ENCODE measurements at regions not wholly inside any gene's neighbourhood (a gene's known extent, or its start where the extent isn't known, plus 50 kb on each side); places are given as distances from the start of the nearest gene placed in this dataset.
"Not testable (repeated sequence)": the region's sequence is repeated elsewhere in the genome, so short reads cannot be mapped to it uniquely, and the experiment has no call there.

GRCh38 chr6:57708061-57708460 lies 390.6 kb downstream of the PRIM2 start:
- not testable (repeated sequence) for DNase-seq

DNA sequence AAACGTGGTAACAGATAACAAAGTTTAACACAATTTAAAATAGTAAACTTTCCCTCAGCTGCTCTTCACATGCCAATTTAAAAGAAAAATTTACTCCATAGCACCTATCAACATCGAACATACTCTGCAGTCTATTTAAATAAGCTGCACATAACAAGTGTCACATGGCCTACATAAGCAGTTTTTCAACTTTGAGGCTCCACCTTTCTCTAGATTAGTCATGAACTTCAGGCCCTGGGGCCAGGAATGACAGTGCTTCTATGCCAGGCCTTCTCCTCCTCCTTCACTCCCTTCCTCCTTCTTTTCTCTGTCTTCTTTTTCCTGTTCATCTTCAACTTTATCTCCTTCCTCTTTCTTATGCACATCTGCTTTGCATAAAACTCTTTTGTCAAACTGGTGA lies 405.1 kb downstream of the PRIM2 start:
- not testable (repeated sequence) for DNase-seq

DNA sequence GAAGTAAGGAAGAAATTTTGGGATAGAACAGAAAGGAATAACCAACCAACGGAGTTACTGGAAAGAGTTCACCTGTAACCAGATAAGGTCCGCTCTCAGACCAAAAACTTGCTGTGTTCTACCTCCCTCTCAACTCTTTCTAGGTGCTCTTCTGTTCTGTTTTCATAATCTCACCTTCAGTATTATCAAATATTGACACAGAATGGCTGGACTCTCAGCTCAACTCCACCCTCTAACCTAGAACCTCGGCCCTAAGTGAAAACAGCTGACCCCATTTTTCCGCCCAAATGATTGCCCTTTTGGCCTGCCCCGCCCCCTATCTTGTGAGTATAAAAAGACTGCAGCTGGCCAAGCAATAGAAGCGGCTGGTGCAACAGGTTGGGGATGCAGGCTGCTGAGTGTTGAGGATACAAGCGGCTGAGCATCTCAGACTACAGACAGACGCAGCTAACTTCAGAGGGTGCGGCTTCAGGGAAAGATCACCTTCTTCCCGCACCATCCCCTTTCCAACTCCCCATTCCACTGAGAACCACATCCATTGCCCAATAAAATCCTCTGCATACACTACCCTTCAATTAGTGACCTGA lies 406.5 kb downstream of the PRIM2 start:
- DNase-seq = not testable (repeated sequence)

- not testable (repeated sequence) for DNase-seq
Observed at GRCh38 chr6:57729407-57729806, 412.0 kb downstream of the PRIM2 start.

DNA sequence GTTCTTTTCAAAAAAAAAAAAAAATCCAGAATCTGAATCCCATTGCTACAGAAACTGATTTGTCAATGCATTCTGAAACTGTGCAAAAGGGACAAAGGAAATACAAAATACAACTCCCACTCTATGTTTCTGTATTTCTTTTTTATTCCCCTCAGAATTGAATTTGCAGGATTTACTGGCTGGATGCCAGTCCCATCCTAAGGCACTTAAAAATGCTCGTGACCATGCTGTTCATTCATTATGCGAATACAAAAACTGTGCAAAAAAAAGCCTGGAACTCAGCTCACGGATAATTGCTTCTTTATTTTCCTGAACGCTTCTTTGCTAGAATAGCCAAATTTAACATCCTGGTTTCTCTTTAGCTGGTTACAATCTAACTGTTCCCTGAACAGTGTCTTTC lies 413.3 kb downstream of the PRIM2 start:
- peak in 2 of 56 donors; percentile 0 to 2 for DNase-seq

DNA sequence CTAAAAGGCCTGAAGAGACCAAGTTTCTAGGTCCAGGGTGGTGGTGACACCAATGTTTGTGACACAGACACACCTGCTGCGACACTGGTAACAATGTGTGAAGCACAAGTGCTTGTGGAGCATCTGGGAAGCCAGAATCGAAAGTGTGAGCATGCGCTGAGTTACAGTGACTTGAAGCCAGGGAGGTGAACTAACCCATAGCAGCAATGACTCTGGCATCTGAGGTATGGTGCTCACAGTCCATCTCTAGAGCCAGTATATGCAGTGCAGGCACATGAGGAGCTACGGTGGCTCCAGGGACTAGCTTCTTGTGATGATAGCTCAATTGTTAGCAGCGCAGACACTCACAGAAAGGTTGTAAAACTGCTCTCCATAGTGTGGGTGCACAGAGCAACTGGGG lies 430.3 kb downstream of the PRIM2 start:
- not testable (repeated sequence) for DNase-seq

GRCh38 chr6:57759850-57760249 lies 442.4 kb downstream of the PRIM2 start:
- not testable (repeated sequence) for DNase-seq

- DNase-seq = not testable (repeated sequence)
Observed at GRCh38 chr6:57792720-57793397, 475.4 kb downstream of the PRIM2 start.

- not testable (repeated sequence) for DNase-seq
Observed at GRCh38 chr6:57793398-57793762, 475.9 kb downstream of the PRIM2 start.

- DNase-seq = not testable (repeated sequence)
Observed at GRCh38 chr6:57799703-57800479, 482.5 kb downstream of the PRIM2 start.

- DNase-seq = not testable (repeated sequence)
Observed at GRCh38 chr6:57808581-57808980, 491.2 kb downstream of the PRIM2 start.

DNA sequence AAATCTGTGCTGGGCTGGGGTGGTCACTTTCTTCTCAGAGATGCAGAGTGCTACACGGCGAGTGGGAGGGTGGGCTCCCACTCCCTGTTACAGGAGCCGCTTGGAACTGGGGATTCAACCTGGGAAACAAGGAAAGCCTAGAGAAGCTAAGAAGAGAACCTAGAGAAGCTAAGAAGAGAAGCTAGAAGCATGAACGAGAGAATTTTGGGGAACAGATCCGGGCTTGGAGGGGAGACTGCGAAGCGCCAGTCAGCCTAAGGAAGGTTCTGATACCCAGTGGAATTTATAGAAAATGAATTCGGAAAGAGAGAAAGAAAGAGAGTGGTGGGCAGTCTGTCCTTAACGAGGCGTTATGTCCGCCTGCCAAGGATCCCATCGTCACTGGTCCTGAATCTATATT lies 492.0 kb downstream of the PRIM2 start:
- DNase-seq = not testable (repeated sequence)

GRCh38 chr6:57813271-57814075 lies 496.0 kb downstream of the PRIM2 start:
- DNase-seq = not testable (repeated sequence)

- DNase-seq = not testable (repeated sequence)
Observed at GRCh38 chr6:57815826-57816225, 498.4 kb downstream of the PRIM2 start.

DNA sequence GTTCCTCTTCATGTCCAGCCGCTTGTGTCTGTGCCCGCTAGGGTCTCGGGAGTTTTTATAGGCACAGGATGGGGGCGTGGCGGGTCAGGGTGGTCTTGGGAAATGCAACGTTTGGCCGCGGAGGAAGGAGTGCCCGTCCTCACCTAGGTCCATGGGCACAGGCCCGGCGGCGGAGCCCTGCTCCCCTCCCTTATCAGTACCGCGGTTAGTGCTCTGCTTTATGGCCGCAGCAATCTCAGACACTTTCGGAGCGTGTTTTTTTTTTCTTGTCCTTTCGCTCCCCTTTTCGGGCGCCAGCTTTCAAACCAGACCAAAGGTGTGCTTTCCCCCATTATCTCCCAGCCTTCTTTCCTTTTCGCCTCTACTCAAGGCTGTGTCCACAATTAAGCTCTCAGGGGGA lies 503.9 kb downstream of the PRIM2 start:
- not testable (repeated sequence) for DNase-seq

- not testable (repeated sequence) for DNase-seq
Observed at GRCh38 chr6:57822448-57822847, 505.0 kb downstream of the PRIM2 start.

- no peak for DNase-seq
Observed at GRCh38 chr6:57822896-57823358, 505.5 kb downstream of the PRIM2 start.

- not testable (repeated sequence) for DNase-seq
Observed at GRCh38 chr6:57837622-57838209, 520.3 kb downstream of the PRIM2 start.

DNA sequence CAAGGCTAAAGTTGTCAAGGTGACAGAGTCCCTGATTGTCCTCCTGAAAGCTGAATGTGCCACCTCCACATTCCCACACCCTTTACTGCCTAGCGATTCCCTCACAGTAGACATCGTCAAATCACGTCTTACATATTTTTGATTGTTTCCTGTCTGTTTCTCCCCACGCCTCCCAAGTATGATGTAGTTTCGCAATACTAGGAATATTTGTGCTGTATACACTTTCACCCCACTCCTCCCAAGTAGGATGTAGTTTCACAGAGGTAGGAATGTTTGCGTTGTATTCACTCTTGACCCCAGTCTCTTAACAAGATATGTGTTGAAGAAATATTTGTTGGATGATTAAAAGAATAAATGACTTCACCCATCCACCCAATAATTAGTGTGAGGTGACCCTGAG lies 524.1 kb downstream of the PRIM2 start:
- DNase-seq = not testable (repeated sequence)

DNA sequence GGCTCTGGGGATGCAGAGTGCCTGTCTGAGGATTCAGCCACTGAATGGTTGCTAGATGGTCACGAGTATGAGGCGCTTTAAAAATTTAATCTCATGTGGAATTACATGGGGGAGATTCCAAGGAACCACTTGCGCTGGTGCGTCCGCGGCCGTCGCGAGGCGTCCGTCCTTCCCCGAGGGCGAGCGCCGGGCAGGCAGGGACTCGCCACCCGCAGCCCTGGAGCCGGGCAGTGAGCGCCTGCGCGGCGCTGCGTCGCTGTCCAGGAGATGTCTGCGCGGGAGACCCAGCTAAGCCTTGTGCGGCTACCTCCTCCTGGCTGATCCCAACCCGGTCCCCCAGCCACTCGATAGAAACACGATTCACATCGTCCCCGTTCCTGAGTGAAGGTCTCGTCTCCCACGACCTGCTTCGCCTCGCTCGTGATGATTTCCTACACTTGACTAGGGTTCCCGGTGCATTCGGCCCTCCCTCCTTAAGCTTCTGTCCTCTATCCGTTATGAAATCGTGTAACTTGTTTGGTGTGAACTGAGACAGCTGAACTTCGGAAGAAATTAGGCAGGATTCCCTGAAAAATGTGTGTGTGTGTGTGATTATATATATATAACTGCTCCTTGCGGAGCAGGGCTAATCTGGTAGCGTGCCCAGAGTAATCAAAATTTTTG lies 536.4 kb downstream of the PRIM2 start:
- DNase-seq = peak in 6 of 56 donors; percentile 0 to 1 (median 0)

Data from nucleus accumbens (tissue), 56 donors.